Endodermal cell (in vitro differentiated cells): ENCODE measurements at regions not wholly inside any gene's neighbourhood (a gene's known extent, or its start where the extent isn't known, plus 50 kb on each side); places are given as distances from the start of the nearest gene placed in this dataset.

Source experiments
- DNase-seq: peaks from one replicate; pipeline ENCODE4 v3.0.0-alpha.2; 2017
- H3K27ac ChIP-seq: 2 replicates; pipeline ENCODE4 v1.5.1; 2013; ENCODE audit warnings: mild to moderate bottlenecking, low read depth, low read length, moderate library complexity
- H3K27me3 ChIP-seq: 2 replicates; pipeline ENCODE4 v1.6.1; 2013; ENCODE audit warnings: mild to moderate bottlenecking, low read length, moderate library complexity; ENCODE audit not compliant: insufficient read depth, control insufficient read depth, poor library complexity, severe bottlenecking
- H3K36me3 ChIP-seq: 2 replicates; pipeline ENCODE4 v1.7.0; 2013; ENCODE audit warnings: mild to moderate bottlenecking, low read length, moderate library complexity; ENCODE audit not compliant: control insufficient read depth, insufficient read depth
- H3K4me1 ChIP-seq: one replicate; pipeline ENCODE4 v1.7.0; 2013; ENCODE audit warnings: low read length; ENCODE audit not compliant: control insufficient read depth, insufficient read depth
- H3K4me3 ChIP-seq: 2 replicates; pipeline ENCODE4 v1.5.1; 2013; ENCODE audit warnings: mild to moderate bottlenecking, low read length, moderate library complexity
- H3K9ac ChIP-seq: 2 replicates; pipeline ENCODE4 v1.6.1; 2013; ENCODE audit warnings: mild to moderate bottlenecking, low read length, moderate library complexity; ENCODE audit not compliant: poor library complexity, severe bottlenecking; ENCODE audit errors: extremely low read depth
- H3K9me3 ChIP-seq: 2 replicates; pipeline ENCODE4 v1.6.1; 2013; ENCODE audit warnings: mild to moderate bottlenecking, low read length, moderate library complexity; ENCODE audit not compliant: control insufficient read depth
- H3K27ac Mint-ChIP-seq: 2 replicates; pipeline ENCODE4 v1.8.0; 2020; ENCODE audit warnings: mixed read lengths
- H3K27me3 Mint-ChIP-seq: 2 replicates; pipeline ENCODE4 v1.8.0; 2021; ENCODE audit warnings: mild to moderate bottlenecking, mixed read lengths; ENCODE audit not compliant: insufficient read depth
- H3K36me3 Mint-ChIP-seq: 2 replicates; pipeline ENCODE4 v1.8.0; 2020; ENCODE audit warnings: low read depth, mixed read lengths
- H3K4me1 Mint-ChIP-seq: 2 replicates; pipeline ENCODE4 v1.8.0; 2020; ENCODE audit warnings: mixed read lengths
- H3K4me3 Mint-ChIP-seq: 2 replicates; pipeline ENCODE4 v1.8.0; 2020; ENCODE audit warnings: mild to moderate bottlenecking, moderate library complexity, mixed read lengths
- H3K9me3 Mint-ChIP-seq: 2 replicates; pipeline ENCODE4 v1.8.0; 2020; ENCODE audit warnings: mild to moderate bottlenecking, mixed read lengths
- CTCF ChIP-seq: fragments of 200-600 bp; sonication (generic); conservative IDR thresholded peaks from 2 replicates; pipeline ENCODE4 v1.5.0; 2021; ENCODE audit warnings: antibody characterized with exemption, mild to moderate bottlenecking
- WGBS, 2 experiments: methylation state at CpG; one replicate each; pipeline versions ENCODE4 v1.1.5 to v1.1.7; 2013; ENCODE audit warnings: missing lambda C conversion rate in 2 of 2, mixed read lengths in 1 of 2; ENCODE audit not compliant: insufficient coverage in 1 of 2, insufficient read length in 1 of 2; 5-methylcytosine and 5-hydroxymethylcytosine counted together

- H3K9ac ChIP-seq = no peak overlapping the region
- H3K36me3 ChIP-seq = no peaks in the 10 kb centered on the region
- H3K4me1 Mint-ChIP-seq = no peaks in the 10 kb centered on the region
- no peaks in the 10 kb centered on the region for H3K27me3 ChIP-seq
- 98 to 100% methylated on average over 2 to 7 of the region's 7 CpGs for WGBS, 2 experiments
- H3K9me3 Mint-ChIP-seq = peaks cover 3% of the 10 kb centered on the region
- no peaks in the 10 kb centered on the region for H3K27me3 Mint-ChIP-seq
- H3K36me3 Mint-ChIP-seq = no peaks in the 10 kb centered on the region
- TF ChIP-seq CTCF = no peak
- no peak overlapping the region for H3K4me3 ChIP-seq
- no peak overlapping the region for H3K27ac ChIP-seq
- no peak for DNase-seq
- H3K4me1 ChIP-seq = no peaks in the 10 kb centered on the region
- H3K4me3 Mint-ChIP-seq = no peak overlapping the region
- H3K9me3 ChIP-seq = no peaks in the 10 kb centered on the region
- H3K27ac Mint-ChIP-seq = no peak overlapping the region
Observed at GRCh38 chr6:66396549-66396948, 689.5 kb upstream of the EYS start.

GRCh38 chr6:66396145-66396544, 689.1 kb upstream of the EYS start:
- Histone ChIP-seq H3K27ac (no peak overlapping the region), H3K27me3 (no peaks in the 10 kb centered on the region), H3K9ac (no peak overlapping the region), H3K4me3 (no peak overlapping the region), H3K4me1 (no peaks in the 10 kb centered on the region), H3K36me3 (no peaks in the 10 kb centered on the region), H3K9me3 (no peaks in the 10 kb centered on the region)
- Mint-ChIP-seq H3K27me3 (no peaks in the 10 kb centered on the region), H3K4me1 (no peaks in the 10 kb centered on the region), H3K36me3 (no peaks in the 10 kb centered on the region), H3K27ac (no peak overlapping the region), H3K9me3 (peaks cover 3% of the 10 kb centered on the region), H3K4me3 (no peak overlapping the region)
- no peak for DNase-seq
- 89 to 93% methylated on average over 3 to 6 of the region's 6 CpGs for WGBS, 2 experiments
- TF ChIP-seq CTCF = no peak

GRCh38 chr6:66390393-66390792, 683.4 kb upstream of the EYS start:
- H3K27ac ChIP-seq = no peak overlapping the region
- no peak overlapping the region for H3K9ac ChIP-seq
- TF ChIP-seq CTCF = no peak
- no peaks in the 10 kb centered on the region for H3K9me3 ChIP-seq
- no peak overlapping the region for H3K27ac Mint-ChIP-seq
- H3K4me3 Mint-ChIP-seq = no peak overlapping the region
- H3K36me3 ChIP-seq = no peaks in the 10 kb centered on the region
- no peaks in the 10 kb centered on the region for H3K27me3 ChIP-seq
- no peaks in the 10 kb centered on the region for H3K4me1 ChIP-seq
- DNase-seq = no peak
- no CpG with 5 or more reads among the region's 2 CpGs for whole genome bisulfite sequencing, 2 experiments
- no peaks in the 10 kb centered on the region for H3K27me3 Mint-ChIP-seq
- no peaks in the 10 kb centered on the region for H3K4me1 Mint-ChIP-seq
- no peaks in the 10 kb centered on the region for H3K9me3 Mint-ChIP-seq
- no peak overlapping the region for H3K4me3 ChIP-seq
- H3K36me3 Mint-ChIP-seq = no peaks in the 10 kb centered on the region
